ENCODE measurements at regions not wholly inside any gene's neighbourhood (a gene's known extent, or its start where the extent isn't known, plus 50 kb on each side); places are given as distances from the start of the nearest gene placed in this dataset.

DNA sequence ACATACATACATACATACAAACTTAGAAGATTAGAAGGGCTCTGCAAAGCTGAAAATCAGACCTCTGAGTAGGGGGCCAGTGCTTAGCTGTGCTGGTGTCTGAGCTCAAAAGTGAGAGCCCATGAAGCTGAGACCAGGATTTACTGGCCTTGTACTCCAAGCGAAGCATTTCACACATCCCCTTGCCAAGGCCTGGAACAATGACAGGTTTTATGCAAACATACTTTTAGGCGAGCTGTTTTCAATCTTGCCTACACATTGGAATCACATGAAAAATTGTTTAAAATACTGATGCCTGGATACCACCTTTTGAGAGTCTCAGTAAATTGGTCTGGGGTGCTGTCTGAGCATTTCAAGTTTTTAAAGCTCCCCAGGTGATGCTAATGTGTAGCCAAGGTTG, 80.9 kb upstream of the SRSF6 start:
- no peaks in the 10 kb centered on the region for H3K36me3 ChIP-seq (ENCODE audit: insufficient read depth, low read length)
- H4K20me1 ChIP-seq (ENCODE audit: insufficient read depth, low read length), result no peaks in the 10 kb centered on the region
- no peak overlapping the region for H2AFZ ChIP-seq (ENCODE audit: low read depth, low read length)
- TF ChIP-seq EZH2 (IDR thresholded peaks at IDR 0.05; ENCODE audit: borderline replicate concordance, low read depth, low read length, severe bottlenecking) (no peak), CTCF (IDR thresholded peaks at IDR 0.05; ENCODE audit: borderline replicate concordance, extremely low read depth, low read length, poor library complexity, severe bottlenecking) (no peak)
- H3K4me1 ChIP-seq (ENCODE audit: insufficient read depth, low read length), result no peaks in the 10 kb centered on the region
- no peak overlapping the region for H3K9ac ChIP-seq (ENCODE audit: low read depth, low read length)
- H3K9me3 ChIP-seq (ENCODE audit: insufficient read depth, low read length, severe bottlenecking), result no peaks in the 10 kb centered on the region
- DNase-seq, result no peak
- no peak for ATAC-seq (ENCODE audit: insufficient read depth, low read depth)
- no peak overlapping the region for H3K4me2 ChIP-seq (ENCODE audit: insufficient read depth, low read length)
- H3K79me2 ChIP-seq (ENCODE audit: insufficient read depth, low read length), result no peaks in the 10 kb centered on the region
- H3K4me3 ChIP-seq (ENCODE audit: low read depth in 1 of 2, low read length in 2 of 2), result no peak overlapping the region
- H3K27ac ChIP-seq (ENCODE audit: low read length), result no peak overlapping the region
- H3K27me3 ChIP-seq (ENCODE audit: insufficient read depth, low read length, poor library complexity), result no peaks in the 10 kb centered on the region

DNA sequence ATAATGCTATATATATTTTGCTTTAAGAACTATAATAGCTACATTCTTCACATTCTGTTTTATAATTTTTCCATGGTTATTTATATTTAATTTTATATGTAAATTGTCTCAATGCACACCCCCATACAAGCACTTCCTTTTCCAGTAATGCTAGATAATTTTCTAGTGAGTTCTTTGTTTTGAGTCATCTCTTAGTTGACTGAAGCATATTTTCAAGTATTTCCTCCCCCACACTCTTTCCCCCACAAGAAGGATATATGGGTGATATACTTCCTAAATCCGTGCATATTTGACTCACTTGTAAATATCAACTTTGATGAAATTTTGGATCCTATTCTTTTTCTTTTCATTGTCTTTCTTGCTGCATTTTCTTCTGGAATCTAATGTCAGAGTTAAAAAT, 82.1 kb upstream of the SRSF6 start:
- TF ChIP-seq EZH2 (IDR thresholded peaks at IDR 0.05; ENCODE audit: borderline replicate concordance, low read depth, low read length, severe bottlenecking), result no peak
- no peak for TF ChIP-seq CTCF (IDR thresholded peaks at IDR 0.05; ENCODE audit: borderline replicate concordance, extremely low read depth, low read length, poor library complexity, severe bottlenecking)
- Histone ChIP-seq H3K4me1 (ENCODE audit: insufficient read depth, low read length) (no peaks in the 10 kb centered on the region), H2AFZ (ENCODE audit: low read depth, low read length) (no peak overlapping the region), H3K27ac (ENCODE audit: low read length) (no peak overlapping the region), H3K36me3 (ENCODE audit: insufficient read depth, low read length) (no peaks in the 10 kb centered on the region), H3K4me3 (ENCODE audit: low read depth in 1 of 2, low read length in 2 of 2) (no peak overlapping the region), H3K9ac (ENCODE audit: low read depth, low read length) (no peak overlapping the region), H3K27me3 (ENCODE audit: insufficient read depth, low read length, poor library complexity) (no peaks in the 10 kb centered on the region), H4K20me1 (ENCODE audit: insufficient read depth, low read length) (no peaks in the 10 kb centered on the region), H3K4me2 (ENCODE audit: insufficient read depth, low read length) (no peak overlapping the region), H3K79me2 (ENCODE audit: insufficient read depth, low read length) (no peaks in the 10 kb centered on the region), H3K9me3 (ENCODE audit: insufficient read depth, low read length, severe bottlenecking) (no peaks in the 10 kb centered on the region)
- DNase-seq (no peak), ATAC-seq (ENCODE audit: insufficient read depth, low read depth) (no peak)

DNA sequence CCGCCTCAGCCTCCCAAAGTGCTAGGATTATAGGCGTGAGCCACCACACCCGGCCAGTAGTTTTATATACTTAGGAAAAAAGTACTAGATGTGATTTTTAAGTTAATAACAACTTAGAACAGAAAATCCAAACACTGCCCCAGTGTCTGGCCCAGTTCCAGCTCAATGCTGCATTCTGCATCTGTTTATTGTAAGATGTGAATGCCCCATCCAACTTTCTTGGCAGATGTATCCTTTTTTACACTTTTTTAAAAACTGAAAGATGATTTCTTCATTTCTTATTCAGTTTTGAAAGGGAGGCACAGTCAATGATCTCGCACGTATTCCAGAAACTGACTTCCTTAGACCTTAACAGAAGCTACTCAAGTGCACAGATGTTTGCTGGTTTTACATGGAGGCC, 85.6 kb upstream of the SRSF6 start:
- no peak overlapping the region for H3K4me3 ChIP-seq (ENCODE audit: low read depth in 1 of 2, low read length in 2 of 2)
- DNase-seq (no peak), ATAC-seq (ENCODE audit: insufficient read depth, low read depth) (no peak)
- no peak overlapping the region for H2AFZ ChIP-seq (ENCODE audit: low read depth, low read length)
- H3K27ac ChIP-seq (ENCODE audit: low read length), result no peak overlapping the region
- no peak for TF ChIP-seq EZH2 (IDR thresholded peaks at IDR 0.05; ENCODE audit: borderline replicate concordance, low read depth, low read length, severe bottlenecking)
- no peak for TF ChIP-seq CTCF (IDR thresholded peaks at IDR 0.05; ENCODE audit: borderline replicate concordance, extremely low read depth, low read length, poor library complexity, severe bottlenecking)
- no peak overlapping the region for H3K9ac ChIP-seq (ENCODE audit: low read depth, low read length)
- H4K20me1 ChIP-seq (ENCODE audit: insufficient read depth, low read length), result no peaks in the 10 kb centered on the region
- H3K27me3 ChIP-seq (ENCODE audit: insufficient read depth, low read length, poor library complexity), result no peaks in the 10 kb centered on the region
- no peaks in the 10 kb centered on the region for H3K79me2 ChIP-seq (ENCODE audit: insufficient read depth, low read length)
- H3K4me2 ChIP-seq (ENCODE audit: insufficient read depth, low read length), result no peak overlapping the region
- no peaks in the 10 kb centered on the region for H3K36me3 ChIP-seq (ENCODE audit: insufficient read depth, low read length)
- H3K4me1 ChIP-seq (ENCODE audit: insufficient read depth, low read length), result no peaks in the 10 kb centered on the region
- no peaks in the 10 kb centered on the region for H3K9me3 ChIP-seq (ENCODE audit: insufficient read depth, low read length, severe bottlenecking)

GRCh38 chr20:43365691-43366090, 92.0 kb upstream of the SRSF6 start:
- TF ChIP-seq EZH2 (IDR thresholded peaks at IDR 0.05; ENCODE audit: borderline replicate concordance, low read depth, low read length, severe bottlenecking), result no peak
- TF ChIP-seq CTCF (IDR thresholded peaks at IDR 0.05; ENCODE audit: borderline replicate concordance, extremely low read depth, low read length, poor library complexity, severe bottlenecking), result no peak
- no peak overlapping the region for H3K9ac ChIP-seq (ENCODE audit: low read depth, low read length)
- no peak overlapping the region for H2AFZ ChIP-seq (ENCODE audit: low read depth, low read length)
- H4K20me1 ChIP-seq (ENCODE audit: insufficient read depth, low read length), result no peaks in the 10 kb centered on the region
- H3K4me1 ChIP-seq (ENCODE audit: insufficient read depth, low read length), result no peaks in the 10 kb centered on the region
- H3K27me3 ChIP-seq (ENCODE audit: insufficient read depth, low read length, poor library complexity), result peaks cover 18% of the 10 kb centered on the region
- ATAC-seq (ENCODE audit: insufficient read depth, low read depth) (no peak), DNase-seq (no peak)
- no peak overlapping the region for H3K4me3 ChIP-seq (ENCODE audit: low read depth in 1 of 2, low read length in 2 of 2)
- no peaks in the 10 kb centered on the region for H3K36me3 ChIP-seq (ENCODE audit: insufficient read depth, low read length)
- no peaks in the 10 kb centered on the region for H3K9me3 ChIP-seq (ENCODE audit: insufficient read depth, low read length, severe bottlenecking)
- H3K4me2 ChIP-seq (ENCODE audit: insufficient read depth, low read length), result no peak overlapping the region
- no peaks in the 10 kb centered on the region for H3K79me2 ChIP-seq (ENCODE audit: insufficient read depth, low read length)
- no peak overlapping the region for H3K27ac ChIP-seq (ENCODE audit: low read length)
